ENCODE measurements at regions not wholly inside any gene's neighbourhood (a gene's known extent, or its start where the extent isn't known, plus 50 kb on each side); places are given as distances from the start of the nearest gene placed in this dataset.
A peak's percentile ranks its signal among the peaks of the same experiment; 100 is the strongest.
"Not testable (repeated sequence)": the region's sequence is repeated elsewhere in the genome, so short reads cannot be mapped to it uniquely, and the experiment has no call there.

GRCh38 chr5:171535162-171535561 lies 115.7 kb downstream of the FGF18 start:
- no peaks in the 10 kb centered on the region for H3K4me1 Mint-ChIP-seq
- H3K4me3 Mint-ChIP-seq, result no peak overlapping the region
- DNase-seq, result no peak
- no peaks in the 10 kb centered on the region for H3K9me3 Mint-ChIP-seq
- H3K27me3 Mint-ChIP-seq, result peaks cover 17% of the 10 kb centered on the region
- no peak overlapping the region for H3K27ac Mint-ChIP-seq
- H3K36me3 Mint-ChIP-seq, result no peaks in the 10 kb centered on the region

DNA sequence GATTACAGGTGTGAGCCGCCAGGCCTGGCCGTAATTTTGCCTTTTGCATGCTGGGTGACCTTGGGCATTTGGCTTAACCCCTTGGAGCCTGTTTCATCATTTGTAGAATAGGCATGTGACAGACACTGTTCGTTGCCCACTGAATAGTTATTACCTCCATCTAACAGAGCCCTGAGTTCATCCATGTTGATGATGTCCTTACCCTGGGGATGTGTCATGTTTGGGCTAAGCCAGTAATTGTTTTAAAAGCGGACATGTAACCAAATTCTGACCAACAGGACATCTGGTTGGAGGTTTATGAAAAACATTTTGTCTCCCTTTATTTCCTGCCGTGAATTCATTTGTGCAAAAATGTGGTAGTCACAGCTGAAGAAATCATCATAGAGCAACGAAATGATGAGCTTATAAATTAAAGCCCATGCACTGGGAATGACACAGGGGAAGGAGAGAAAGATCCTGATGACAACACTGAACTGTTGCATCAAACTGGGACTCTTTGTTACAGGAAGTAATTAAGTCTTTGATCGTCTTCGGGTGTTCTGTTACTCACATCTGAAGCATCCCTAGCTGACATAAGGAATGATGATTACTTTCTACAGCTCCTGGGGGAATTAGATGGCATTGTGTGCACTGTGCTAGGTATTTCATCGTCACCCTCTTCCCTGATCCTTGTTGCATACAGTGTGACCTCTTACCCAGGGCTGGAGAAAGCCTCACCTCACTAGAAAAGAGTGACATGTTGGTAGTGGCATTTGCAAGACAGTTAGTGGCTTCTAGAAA lies 117.8 kb downstream of the FGF18 start:
- no peak for DNase-seq
- Mint-ChIP-seq H3K4me3 (no peak overlapping the region), H3K27me3 (peaks cover 25% of the 10 kb centered on the region), H3K27ac (no peak overlapping the region), H3K9me3 (no peaks in the 10 kb centered on the region), H3K36me3 (no peaks in the 10 kb centered on the region), H3K4me1 (no peaks in the 10 kb centered on the region)

GRCh38 chr5:171537923-171538537 lies 118.6 kb downstream of the FGF18 start:
- no peaks in the 10 kb centered on the region for H3K36me3 Mint-ChIP-seq
- no peaks in the 10 kb centered on the region for H3K9me3 Mint-ChIP-seq
- DNase-seq, result no peak
- H3K27ac Mint-ChIP-seq, result no peak overlapping the region
- H3K4me3 Mint-ChIP-seq, result no peak overlapping the region
- H3K27me3 Mint-ChIP-seq, result peaks cover 26% of the 10 kb centered on the region
- H3K4me1 Mint-ChIP-seq, result no peaks in the 10 kb centered on the region

GRCh38 chr5:171538681-171539080 lies 119.2 kb downstream of the FGF18 start:
- no peak for DNase-seq
- peaks cover 26% of the 10 kb centered on the region for H3K27me3 Mint-ChIP-seq
- no peak overlapping the region for H3K27ac Mint-ChIP-seq
- no peak overlapping the region for H3K4me3 Mint-ChIP-seq
- H3K9me3 Mint-ChIP-seq, result no peaks in the 10 kb centered on the region
- no peaks in the 10 kb centered on the region for H3K36me3 Mint-ChIP-seq
- H3K4me1 Mint-ChIP-seq, result no peaks in the 10 kb centered on the region

GRCh38 chr5:171540865-171541264 lies 121.4 kb downstream of the FGF18 start:
- Mint-ChIP-seq H3K27me3 (peaks cover 18% of the 10 kb centered on the region), H3K4me3 (no peak overlapping the region), H3K36me3 (no peaks in the 10 kb centered on the region), H3K9me3 (no peaks in the 10 kb centered on the region), H3K27ac (no peak overlapping the region), H3K4me1 (no peaks in the 10 kb centered on the region)
- no peak for DNase-seq

DNA sequence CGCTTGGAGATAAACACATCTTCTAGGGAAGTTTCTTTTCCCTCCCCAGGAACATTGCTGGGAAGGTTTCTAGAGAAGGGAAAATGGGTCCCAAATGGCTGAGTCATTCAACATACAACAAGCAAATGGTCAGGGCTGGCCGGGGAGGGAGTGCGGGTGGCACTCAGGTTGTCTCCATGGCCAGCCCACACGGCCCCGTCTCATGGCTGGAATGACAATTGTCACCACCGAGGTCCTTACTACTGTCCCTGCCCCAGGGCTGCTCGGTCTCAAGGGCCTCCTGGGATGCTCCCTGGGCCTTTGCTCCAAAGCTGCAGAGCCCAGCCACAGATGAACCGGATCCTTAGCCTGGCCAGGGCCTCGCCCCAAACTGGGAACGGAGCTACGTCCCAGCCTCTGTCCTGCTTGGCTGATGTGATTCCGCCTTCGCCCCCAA lies 121.9 kb downstream of the FGF18 start:
- no peak overlapping the region for H3K27ac Mint-ChIP-seq
- no peaks in the 10 kb centered on the region for H3K36me3 Mint-ChIP-seq
- H3K27me3 Mint-ChIP-seq, result peaks cover 14% of the 10 kb centered on the region
- no peaks in the 10 kb centered on the region for H3K9me3 Mint-ChIP-seq
- no peak overlapping the region for H3K4me3 Mint-ChIP-seq
- H3K4me1 Mint-ChIP-seq, result no peaks in the 10 kb centered on the region
- DNase-seq, result no peak

DNA sequence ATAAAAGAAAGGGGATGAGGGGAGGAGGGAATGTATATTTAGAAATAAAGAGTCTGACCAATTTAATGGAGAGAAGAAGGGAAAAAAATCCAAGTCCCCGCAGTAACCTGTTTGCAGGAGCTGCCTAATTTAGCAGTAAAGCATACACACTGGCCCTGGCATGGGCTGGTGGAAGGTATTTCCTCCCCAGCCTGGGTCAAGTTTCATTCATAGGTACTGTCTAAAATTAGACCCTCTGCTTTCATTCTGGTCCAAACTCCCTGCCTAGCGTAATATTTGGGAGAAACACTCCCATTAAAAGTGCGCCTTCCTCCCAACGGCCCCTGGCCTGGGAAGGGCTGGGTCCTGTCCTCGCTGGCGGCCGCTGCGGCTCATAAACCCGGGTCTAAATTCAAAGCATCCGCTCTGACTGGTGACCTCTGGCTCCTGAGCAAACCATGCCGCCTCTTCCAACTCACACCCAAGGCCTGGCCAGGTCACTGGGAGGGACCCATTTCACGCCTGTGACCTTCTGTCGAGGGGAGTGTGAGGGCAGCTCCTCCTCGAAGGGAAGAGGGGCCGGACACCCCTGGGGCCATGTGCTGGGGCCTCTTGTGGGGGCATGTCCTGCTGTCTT lies 123.2 kb downstream of the FGF18 start:
- H3K27me3 Mint-ChIP-seq, result peaks cover 10% of the 10 kb centered on the region
- DNase-seq, result no peak
- H3K27ac Mint-ChIP-seq, result no peak overlapping the region
- H3K4me1 Mint-ChIP-seq, result no peaks in the 10 kb centered on the region
- H3K36me3 Mint-ChIP-seq, result no peaks in the 10 kb centered on the region
- H3K4me3 Mint-ChIP-seq, result no peak overlapping the region
- no peaks in the 10 kb centered on the region for H3K9me3 Mint-ChIP-seq

GRCh38 chr5:171543148-171543815 lies 123.8 kb downstream of the FGF18 start:
- Mint-ChIP-seq H3K9me3 (no peaks in the 10 kb centered on the region), H3K27ac (no peak overlapping the region), H3K36me3 (no peaks in the 10 kb centered on the region), H3K4me1 (no peaks in the 10 kb centered on the region), H3K4me3 (no peak overlapping the region), H3K27me3 (peaks cover 10% of the 10 kb centered on the region)
- DNase-seq, result no peak

- Mint-ChIP-seq H3K4me1 (no peaks in the 10 kb centered on the region), H3K4me3 (no peak overlapping the region), H3K27me3 (peaks cover 16% of the 10 kb centered on the region), H3K27ac (no peak overlapping the region), H3K36me3 (no peaks in the 10 kb centered on the region), H3K9me3 (no peaks in the 10 kb centered on the region)
- no peak for DNase-seq
Measured at GRCh38 chr5:171544913-171545765, 125.7 kb downstream of the FGF18 start.

GRCh38 chr5:171549274-171549673 lies 129.8 kb downstream of the FGF18 start:
- no peaks in the 10 kb centered on the region for H3K4me1 Mint-ChIP-seq
- H3K36me3 Mint-ChIP-seq, result no peaks in the 10 kb centered on the region
- DNase-seq, result no peak
- peaks cover 6% of the 10 kb centered on the region for H3K27me3 Mint-ChIP-seq
- H3K4me3 Mint-ChIP-seq, result no peak overlapping the region
- peaks cover 4% of the 10 kb centered on the region for H3K9me3 Mint-ChIP-seq
- no peak overlapping the region for H3K27ac Mint-ChIP-seq

- DNase-seq, H3K4me3 Mint-ChIP-seq, H3K4me1 Mint-ChIP-seq, H3K9me3 Mint-ChIP-seq, H3K27ac Mint-ChIP-seq, H3K36me3 Mint-ChIP-seq: not testable (repeated sequence)
- H3K27me3 Mint-ChIP-seq, result peaks cover 30% of the 10 kb centered on the region
Measured at GRCh38 chr5:171553817-171554216, 134.4 kb downstream of the FGF18 start.

- Mint-ChIP-seq H3K4me3 (no peak overlapping the region), H3K27me3 (peaks cover 34% of the 10 kb centered on the region), H3K36me3 (no peaks in the 10 kb centered on the region), H3K27ac (no peak overlapping the region), H3K9me3 (peaks cover 4% of the 10 kb centered on the region), H3K4me1 (no peaks in the 10 kb centered on the region)
- no peak for DNase-seq
Measured at GRCh38 chr5:171555160-171555559, 135.7 kb downstream of the FGF18 start.

DNA sequence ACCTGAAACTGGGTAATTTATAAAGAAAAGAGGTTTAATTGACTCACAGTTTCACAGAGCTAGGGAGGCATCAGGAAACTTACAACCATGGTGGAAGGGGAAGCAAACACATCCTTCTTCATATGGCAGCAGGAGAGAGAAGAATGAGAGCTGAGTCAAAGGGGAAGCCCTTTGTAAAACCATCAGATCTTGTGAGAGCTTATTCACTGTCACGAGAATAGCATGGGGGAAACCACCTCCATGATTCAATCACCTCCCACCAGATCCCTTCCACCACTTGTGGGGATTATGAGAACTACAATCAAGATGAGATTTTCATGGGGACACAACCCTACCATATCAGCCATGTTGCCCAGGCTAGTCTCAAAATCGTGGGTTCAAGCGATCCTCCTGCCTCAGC lies 143.4 kb downstream of the FGF18 start:
- H3K4me1 Mint-ChIP-seq, result no peaks in the 10 kb centered on the region
- no peaks in the 10 kb centered on the region for H3K36me3 Mint-ChIP-seq
- no peak overlapping the region for H3K27ac Mint-ChIP-seq
- peaks cover 14% of the 10 kb centered on the region for H3K9me3 Mint-ChIP-seq
- peak; percentile 6 for DNase-seq
- peaks cover 30% of the 10 kb centered on the region for H3K27me3 Mint-ChIP-seq
- no peak overlapping the region for H3K4me3 Mint-ChIP-seq

DNA sequence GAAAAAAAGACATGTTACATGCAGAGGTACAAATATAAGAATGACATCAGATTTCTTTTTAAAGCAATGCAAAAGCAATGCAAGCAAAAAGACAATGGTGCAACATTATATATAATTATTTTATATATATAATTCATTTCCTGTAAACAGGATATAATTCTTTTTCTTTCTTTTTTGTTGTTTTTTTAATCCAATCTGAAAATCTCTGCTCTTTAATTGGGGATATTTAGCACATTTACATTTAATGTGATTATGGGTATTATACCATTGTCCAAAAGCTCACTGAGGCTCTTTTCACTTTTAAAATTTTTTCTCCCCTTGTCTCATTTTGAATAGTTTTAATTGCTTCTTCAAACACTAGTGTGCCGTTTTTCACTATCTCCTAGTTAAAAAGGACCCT lies 148.9 kb downstream of the FGF18 start:
- Mint-ChIP-seq H3K27ac (no peak overlapping the region), H3K9me3 (peaks cover 29% of the 10 kb centered on the region), H3K36me3 (peaks cover 3% of the 10 kb centered on the region), H3K27me3 (peaks cover 15% of the 10 kb centered on the region), H3K4me3 (no peak overlapping the region), H3K4me1 (no peaks in the 10 kb centered on the region)
- no peak for DNase-seq
